ENCODE measurements at regions not wholly inside any gene's neighbourhood (a gene's known extent, or its start where the extent isn't known, plus 50 kb on each side); places are given as distances from the start of the nearest gene placed in this dataset.
"Not testable (repeated sequence)": the region's sequence is repeated elsewhere in the genome, so short reads cannot be mapped to it uniquely, and the experiment has no call there.

DNA sequence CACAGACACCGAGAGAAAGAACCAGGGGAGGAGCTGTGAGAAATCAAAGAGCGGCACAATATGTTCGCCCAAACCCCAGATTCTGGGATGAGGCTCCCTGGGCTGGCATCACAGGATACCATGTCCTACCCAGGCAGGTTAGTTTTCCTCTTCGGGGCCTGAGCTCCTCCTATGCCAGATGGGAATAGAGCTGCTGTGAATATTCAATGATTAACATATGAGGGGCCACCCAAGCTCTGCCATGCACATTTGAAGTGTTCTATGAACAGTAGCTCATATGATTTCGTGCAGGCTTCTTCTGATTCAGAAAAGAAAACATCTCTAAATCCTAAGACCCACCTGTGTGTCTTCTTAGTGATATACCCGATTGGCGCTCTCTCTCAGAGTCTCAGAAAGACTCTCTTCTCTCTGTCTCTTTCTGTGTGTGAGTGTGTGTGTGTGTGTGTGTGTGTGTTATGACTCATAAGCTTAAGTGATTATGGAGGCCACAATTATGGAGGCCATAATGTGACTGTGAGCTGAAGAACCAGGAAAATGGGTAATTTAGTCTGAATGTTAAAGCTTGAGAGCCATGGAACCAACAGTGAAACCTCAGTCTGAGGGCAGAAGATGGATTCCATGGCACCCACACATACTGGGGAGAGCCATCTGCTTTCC, 220.5 kb downstream of the KLF6 start:
- H3K79me2 ChIP-seq (ENCODE audit: low read depth), result no peaks in the 10 kb centered on the region
- no peak overlapping the region for H3K4me3 ChIP-seq
- H3K4me1 Mint-ChIP-seq, result no peaks in the 10 kb centered on the region
- H3K27me3 ChIP-seq, result no peaks in the 10 kb centered on the region
- H3K9me3 Mint-ChIP-seq, result no peaks in the 10 kb centered on the region
- TF ChIP-seq EZH2 (IDR thresholded peaks at IDR 0.05) (no peak), EZH2phosphoT487 (IDR thresholded peaks at IDR 0.05) (no peak)
- H3F3A ChIP-seq (ENCODE audit: low read depth), result no peaks in the 10 kb centered on the region
- H3K36me3 ChIP-seq, result no peaks in the 10 kb centered on the region
- no peaks in the 10 kb centered on the region for H3K36me3 Mint-ChIP-seq
- no peaks in the 10 kb centered on the region for H3K4me1 ChIP-seq
- H3K9me3 ChIP-seq (ENCODE audit: low read depth), result no peaks in the 10 kb centered on the region
- no peaks in the 10 kb centered on the region for H4K20me1 ChIP-seq (ENCODE audit: low read depth)
- H3K9ac ChIP-seq, result no peak overlapping the region
- no peak overlapping the region for H3K27ac Mint-ChIP-seq
- no peak for DNase-seq (ENCODE audit: low spot score)
- peaks cover 6% of the 10 kb centered on the region for H3K27me3 Mint-ChIP-seq (ENCODE audit: insufficient read depth, low read depth)
- H3K27ac ChIP-seq, result no peak overlapping the region
- no peak overlapping the region for H3K4me2 ChIP-seq
- no peak overlapping the region for H3K4me3 Mint-ChIP-seq
- H2AFZ ChIP-seq (replicated peaks), result no peak overlapping the region

DNA sequence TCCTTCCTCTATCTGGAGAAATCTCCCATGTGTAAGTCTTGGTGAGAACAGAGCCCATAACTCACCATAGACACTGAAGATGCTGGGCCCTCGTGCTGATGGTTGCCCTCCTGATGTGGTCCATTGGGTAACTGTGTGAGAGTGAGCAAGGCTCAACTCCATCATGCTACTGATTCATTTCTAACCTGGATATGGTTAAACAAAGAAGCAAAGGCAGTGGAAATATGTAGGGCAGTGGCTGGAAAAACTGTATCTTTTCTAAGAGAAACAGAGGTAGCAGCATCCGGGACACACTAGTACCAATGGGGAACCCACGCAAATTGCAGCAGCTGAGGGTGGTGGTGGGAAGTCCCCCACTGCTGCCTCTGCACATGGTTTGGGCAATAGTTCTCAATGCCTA, 221.7 kb downstream of the KLF6 start:
- Histone ChIP-seq H3K36me3 (no peaks in the 10 kb centered on the region), H3K4me2 (no peak overlapping the region), H3K79me2 (ENCODE audit: low read depth) (no peaks in the 10 kb centered on the region), H3F3A (ENCODE audit: low read depth) (no peaks in the 10 kb centered on the region), H3K27ac (no peak overlapping the region), H3K27me3 (no peaks in the 10 kb centered on the region), H3K9me3 (ENCODE audit: low read depth) (no peaks in the 10 kb centered on the region), H3K4me3 (no peak overlapping the region), H2AFZ (replicated peaks) (no peak overlapping the region), H3K9ac (no peak overlapping the region), H4K20me1 (ENCODE audit: low read depth) (no peaks in the 10 kb centered on the region), H3K4me1 (no peaks in the 10 kb centered on the region)
- H3K4me3 Mint-ChIP-seq, result no peak overlapping the region
- TF ChIP-seq, protein P1, sequence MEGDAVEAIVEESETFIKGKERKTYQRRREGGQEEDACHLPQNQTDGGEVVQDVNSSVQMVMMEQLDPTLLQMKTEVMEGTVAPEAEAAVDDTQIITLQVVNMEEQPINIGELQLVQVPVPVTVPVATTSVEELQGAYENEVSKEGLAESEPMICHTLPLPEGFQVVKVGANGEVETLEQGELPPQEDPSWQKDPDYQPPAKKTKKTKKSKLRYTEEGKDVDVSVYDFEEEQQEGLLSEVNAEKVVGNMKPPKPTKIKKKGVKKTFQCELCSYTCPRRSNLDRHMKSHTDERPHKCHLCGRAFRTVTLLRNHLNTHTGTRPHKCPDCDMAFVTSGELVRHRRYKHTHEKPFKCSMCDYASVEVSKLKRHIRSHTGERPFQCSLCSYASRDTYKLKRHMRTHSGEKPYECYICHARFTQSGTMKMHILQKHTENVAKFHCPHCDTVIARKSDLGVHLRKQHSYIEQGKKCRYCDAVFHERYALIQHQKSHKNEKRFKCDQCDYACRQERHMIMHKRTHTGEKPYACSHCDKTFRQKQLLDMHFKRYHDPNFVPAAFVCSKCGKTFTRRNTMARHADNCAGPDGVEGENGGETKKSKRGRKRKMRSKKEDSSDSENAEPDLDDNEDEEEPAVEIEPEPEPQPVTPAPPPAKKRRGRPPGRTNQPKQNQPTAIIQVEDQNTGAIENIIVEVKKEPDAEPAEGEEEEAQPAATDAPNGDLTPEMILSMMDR (IDR thresholded peaks at IDR 0.05), result no peak
- no peak for TF ChIP-seq EZH2 (IDR thresholded peaks at IDR 0.05)
- no peak for TF ChIP-seq EZH2phosphoT487 (IDR thresholded peaks at IDR 0.05)
- DNase-seq (ENCODE audit: low spot score), result no peak
- H3K4me1 Mint-ChIP-seq, result no peaks in the 10 kb centered on the region
- no peaks in the 10 kb centered on the region for H3K36me3 Mint-ChIP-seq
- no peak overlapping the region for H3K27ac Mint-ChIP-seq
- peaks cover 8% of the 10 kb centered on the region for H3K27me3 Mint-ChIP-seq (ENCODE audit: insufficient read depth, low read depth)
- H3K9me3 Mint-ChIP-seq, result no peaks in the 10 kb centered on the region

DNA sequence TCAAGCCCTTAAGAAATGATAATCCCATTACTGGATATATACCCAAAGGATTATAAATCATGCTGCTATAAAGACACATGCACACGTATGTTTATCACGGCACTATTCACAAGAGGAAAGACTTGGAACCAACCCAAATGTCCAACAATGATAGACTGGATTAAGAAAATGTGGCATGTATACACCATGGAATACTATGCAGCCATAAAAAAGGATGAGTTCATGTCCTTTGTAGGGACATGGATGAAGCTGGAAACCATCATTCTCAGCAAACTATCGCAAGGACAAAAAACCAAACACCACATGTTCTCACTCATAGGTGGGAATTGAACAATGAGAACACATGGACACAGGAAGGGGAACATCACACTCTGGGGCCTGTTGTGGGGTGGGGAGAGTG, 224.4 kb downstream of the KLF6 start:
- not testable (repeated sequence) for H4K20me1 ChIP-seq (ENCODE audit: low read depth); H3K4me1 ChIP-seq; DNase-seq (ENCODE audit: low spot score); H2AFZ ChIP-seq (replicated peaks); H3K79me2 ChIP-seq (ENCODE audit: low read depth); H3K9ac ChIP-seq; H3K4me1 Mint-ChIP-seq; H3K36me3 ChIP-seq; H3K36me3 Mint-ChIP-seq; H3K4me3 Mint-ChIP-seq; H3K9me3 Mint-ChIP-seq; H3K27me3 Mint-ChIP-seq (ENCODE audit: insufficient read depth, low read depth); H3K27ac Mint-ChIP-seq; H3K4me3 ChIP-seq; H3K27me3 ChIP-seq; H3K4me2 ChIP-seq; H3K9me3 ChIP-seq (ENCODE audit: low read depth); H3K27ac ChIP-seq; H3F3A ChIP-seq (ENCODE audit: low read depth)

DNA sequence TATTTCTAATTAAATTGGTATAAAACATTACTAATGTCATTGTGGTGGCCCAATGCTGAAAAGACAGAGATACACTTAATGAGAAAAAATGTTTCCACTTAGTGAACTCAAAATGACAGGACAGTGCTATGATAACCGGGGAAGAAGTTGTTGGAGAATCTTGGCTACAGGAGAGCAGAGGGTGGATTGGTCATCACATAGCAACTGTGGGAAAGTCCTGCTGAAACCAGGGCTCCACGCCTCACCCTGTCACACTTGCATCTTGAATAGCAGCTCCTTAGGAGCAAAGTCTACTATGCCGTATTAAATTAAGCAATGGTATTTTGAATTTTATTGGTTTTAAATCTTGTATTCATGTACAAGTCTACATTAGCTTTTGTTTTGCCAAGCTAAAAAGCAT, 225.5 kb downstream of the KLF6 start:
- Mint-ChIP-seq H3K36me3 (no peaks in the 10 kb centered on the region), H3K9me3 (no peaks in the 10 kb centered on the region), H3K27ac (no peak overlapping the region), H3K4me3 (no peak overlapping the region), H3K4me1 (no peaks in the 10 kb centered on the region), H3K27me3 (ENCODE audit: insufficient read depth, low read depth) (peaks cover 5% of the 10 kb centered on the region)
- TF ChIP-seq EZH2 (IDR thresholded peaks at IDR 0.05) (no peak), EZH2phosphoT487 (IDR thresholded peaks at IDR 0.05) (no peak)
- TF ChIP-seq, protein P1 (IDR thresholded peaks at IDR 0.05), result no peak
- Histone ChIP-seq H3K4me1 (no peaks in the 10 kb centered on the region), H3K4me3 (no peak overlapping the region), H3K36me3 (no peaks in the 10 kb centered on the region), H3K9ac (no peak overlapping the region), H3K79me2 (ENCODE audit: low read depth) (no peaks in the 10 kb centered on the region), H3K9me3 (ENCODE audit: low read depth) (no peaks in the 10 kb centered on the region), H3K27ac (no peak overlapping the region), H4K20me1 (ENCODE audit: low read depth) (no peaks in the 10 kb centered on the region), H3F3A (ENCODE audit: low read depth) (no peaks in the 10 kb centered on the region), H2AFZ (replicated peaks) (no peak overlapping the region), H3K27me3 (no peaks in the 10 kb centered on the region), H3K4me2 (no peak overlapping the region)
- DNase-seq (ENCODE audit: low spot score), result no peak

Measured in neural progenitor cell (in vitro differentiated cells).